Choroid plexus epithelial cell (primary cell): ENCODE measurements at regions not wholly inside any gene's neighbourhood (a gene's known extent, or its start where the extent isn't known, plus 50 kb on each side); places are given as distances from the start of the nearest gene placed in this dataset.

Experiments
- DNase-seq: peaks from one replicate; pipeline ENCODE4 v3.0.0-alpha.2; 2010; ENCODE audit warnings: low read depth
- H3K4me3 ChIP-seq: 2 replicates; pipeline ENCODE4 v1.5.1; 2011; ENCODE audit warnings: low read depth, mild to moderate bottlenecking, control low read depth, low read length, moderate library complexity
- TF ChIP-seq, protein P1 (sequence below): conservative IDR thresholded peaks from 2 replicates; pipeline ENCODE4 v1.5.1; 2011; ENCODE audit warnings: low read depth, mild to moderate bottlenecking, control low read depth, inconsistent platforms, low read length, moderate library complexity

DNA sequence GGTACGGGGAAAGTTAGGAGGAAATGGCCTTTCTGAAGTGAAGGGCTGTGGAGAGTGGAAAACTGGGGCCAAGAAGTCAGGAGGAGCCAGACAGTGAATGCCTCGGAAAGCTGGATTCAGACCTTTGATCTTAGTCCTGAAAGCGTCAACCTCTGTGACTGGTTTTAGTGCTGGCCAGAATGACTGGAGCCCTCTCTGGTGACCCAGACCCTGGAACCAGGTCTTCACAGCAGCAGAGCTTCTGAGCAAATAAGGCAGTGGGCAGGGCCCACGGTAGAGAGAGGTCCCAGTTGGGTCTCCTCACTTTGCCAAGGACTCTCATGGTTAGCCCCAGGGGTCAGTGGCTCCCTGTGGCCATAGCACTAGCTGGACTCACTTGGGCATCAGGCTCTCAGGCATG is 157.7 kb upstream of the EEPD1 start:
- H3K4me3 ChIP-seq: no peak overlapping the region
- TF ChIP-seq, protein P1, sequence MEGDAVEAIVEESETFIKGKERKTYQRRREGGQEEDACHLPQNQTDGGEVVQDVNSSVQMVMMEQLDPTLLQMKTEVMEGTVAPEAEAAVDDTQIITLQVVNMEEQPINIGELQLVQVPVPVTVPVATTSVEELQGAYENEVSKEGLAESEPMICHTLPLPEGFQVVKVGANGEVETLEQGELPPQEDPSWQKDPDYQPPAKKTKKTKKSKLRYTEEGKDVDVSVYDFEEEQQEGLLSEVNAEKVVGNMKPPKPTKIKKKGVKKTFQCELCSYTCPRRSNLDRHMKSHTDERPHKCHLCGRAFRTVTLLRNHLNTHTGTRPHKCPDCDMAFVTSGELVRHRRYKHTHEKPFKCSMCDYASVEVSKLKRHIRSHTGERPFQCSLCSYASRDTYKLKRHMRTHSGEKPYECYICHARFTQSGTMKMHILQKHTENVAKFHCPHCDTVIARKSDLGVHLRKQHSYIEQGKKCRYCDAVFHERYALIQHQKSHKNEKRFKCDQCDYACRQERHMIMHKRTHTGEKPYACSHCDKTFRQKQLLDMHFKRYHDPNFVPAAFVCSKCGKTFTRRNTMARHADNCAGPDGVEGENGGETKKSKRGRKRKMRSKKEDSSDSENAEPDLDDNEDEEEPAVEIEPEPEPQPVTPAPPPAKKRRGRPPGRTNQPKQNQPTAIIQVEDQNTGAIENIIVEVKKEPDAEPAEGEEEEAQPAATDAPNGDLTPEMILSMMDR: no peak

DNA sequence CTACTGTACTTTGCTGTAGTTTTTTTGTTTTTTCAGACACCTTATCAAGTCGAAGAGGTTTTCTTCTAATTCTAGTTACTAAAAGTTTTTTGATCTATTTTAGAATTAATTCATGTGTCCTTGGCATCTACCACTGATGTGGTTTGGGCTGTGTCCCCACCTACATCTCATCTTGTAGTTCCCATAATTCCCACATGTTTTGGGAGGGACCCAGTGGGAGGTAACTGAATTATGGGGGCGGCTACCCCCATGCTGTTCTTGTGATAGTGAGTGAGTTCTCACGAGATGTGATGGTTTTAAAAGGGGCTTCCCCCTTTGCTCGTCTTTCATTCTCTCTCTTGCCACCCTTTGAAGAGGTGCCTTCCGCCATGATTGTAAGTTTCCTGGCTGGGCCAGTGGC is 154.6 kb upstream of the EEPD1 start:
- TF ChIP-seq, protein P1: no peak
- no peak overlapping the region for H3K4me3 ChIP-seq
- no peak for DNase-seq

More for the DNA sequence above, 157.7 kb upstream of the EEPD1 start:
- DNase-seq: no peak

- TF ChIP-seq, protein P1: no peak
- DNase-seq: peak; percentile 83
Observed at GRCh38 chr7:36001546-36001945, 151.5 kb upstream of the EEPD1 start.

DNA sequence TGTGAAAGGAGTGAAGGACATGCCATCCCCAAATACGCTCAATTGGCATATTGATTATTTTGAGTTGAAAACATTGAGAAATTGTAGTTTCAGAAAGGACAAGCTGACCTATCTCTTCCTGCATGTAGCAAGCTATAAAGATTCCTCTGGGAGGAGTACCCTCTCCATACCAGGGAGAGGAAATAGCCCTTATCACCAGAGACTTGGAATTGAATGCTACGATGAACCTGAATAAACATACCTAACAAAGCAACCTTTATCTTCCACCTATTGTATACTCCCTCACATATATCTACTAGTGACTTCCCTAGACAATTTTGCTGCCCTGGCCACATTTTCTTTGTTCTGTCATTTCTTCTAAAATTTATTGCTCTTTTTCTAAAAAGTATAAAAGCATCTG is 150.2 kb upstream of the EEPD1 start:
- DNase-seq: no peak
- TF ChIP-seq, protein P1: no peak
- H3K4me3 ChIP-seq: no peak overlapping the region

More at GRCh38 chr7:36001546-36001945, 151.5 kb upstream of the EEPD1 start:
- no peak overlapping the region for H3K4me3 ChIP-seq

DNA sequence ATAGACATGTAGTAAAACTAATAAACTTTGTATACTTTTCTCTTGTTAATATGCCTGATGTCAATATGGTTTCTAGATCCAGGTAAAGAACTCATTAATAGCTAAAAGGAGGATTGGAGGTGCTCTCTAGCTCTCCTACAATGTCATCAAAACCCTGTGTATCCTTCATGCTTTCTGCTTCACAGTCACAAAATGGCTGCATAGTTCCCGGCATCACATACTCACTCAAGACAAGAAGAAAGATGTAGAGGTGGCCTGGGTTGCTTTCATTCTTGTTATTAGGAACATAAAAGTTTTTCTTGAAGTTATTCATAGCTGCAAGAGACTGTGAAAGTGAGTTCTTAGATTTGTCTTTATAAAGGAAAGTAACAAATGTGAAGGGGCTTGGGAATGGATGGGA is 149.7 kb upstream of the EEPD1 start:
- TF ChIP-seq, protein P1: no peak
- no peak overlapping the region for H3K4me3 ChIP-seq
- no peak for DNase-seq

- H3K4me3 ChIP-seq: no peak overlapping the region
- TF ChIP-seq, protein P1: no peak
- DNase-seq: no peak
Observed at GRCh38 chr7:36005293-36005692, 147.8 kb upstream of the EEPD1 start.

DNA sequence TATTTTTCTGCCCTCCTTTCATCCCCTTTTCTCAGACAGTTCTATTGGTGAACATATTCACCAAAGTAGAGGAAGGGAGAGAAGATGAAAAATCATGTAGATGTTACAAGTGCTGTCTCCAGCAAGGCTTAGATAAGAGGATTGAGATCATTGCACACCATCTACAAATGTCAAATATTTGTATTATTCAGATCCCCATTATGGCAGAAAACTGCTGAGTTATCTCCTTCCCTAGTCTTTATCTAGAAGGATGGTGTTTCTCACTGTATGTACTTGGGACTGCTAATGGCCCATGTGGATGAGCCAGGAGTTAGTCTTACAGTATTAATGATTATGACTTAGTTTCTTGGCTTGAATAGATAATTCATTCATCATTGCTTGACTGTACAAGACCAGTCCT is 147.2 kb upstream of the EEPD1 start:
- TF ChIP-seq, protein P1: no peak
- H3K4me3 ChIP-seq: no peak overlapping the region
- no peak for DNase-seq
